GM19025 (cell line): ENCODE measurements at regions not wholly inside any gene's neighbourhood (a gene's known extent, or its start where the extent isn't known, plus 50 kb on each side); places are given as distances from the start of the nearest gene placed in this dataset.

ENCODE experiments used
- ATAC-seq: cut with Tn5 transposase; IDR thresholded peaks from one replicate; pipeline ENCODE4 v1.9.1; 2021; ENCODE audit warnings: mild to moderate bottlenecking, low read depth, moderate library complexity; ENCODE audit not compliant: unreplicated experiment

GRCh38 chr3:30113906-30114305 lies 492.5 kb upstream of the TGFBR2 start:
- ATAC-seq: no peak

GRCh38 chr3:30114918-30115317 lies 491.5 kb upstream of the TGFBR2 start:
- ATAC-seq: no peak

DNA sequence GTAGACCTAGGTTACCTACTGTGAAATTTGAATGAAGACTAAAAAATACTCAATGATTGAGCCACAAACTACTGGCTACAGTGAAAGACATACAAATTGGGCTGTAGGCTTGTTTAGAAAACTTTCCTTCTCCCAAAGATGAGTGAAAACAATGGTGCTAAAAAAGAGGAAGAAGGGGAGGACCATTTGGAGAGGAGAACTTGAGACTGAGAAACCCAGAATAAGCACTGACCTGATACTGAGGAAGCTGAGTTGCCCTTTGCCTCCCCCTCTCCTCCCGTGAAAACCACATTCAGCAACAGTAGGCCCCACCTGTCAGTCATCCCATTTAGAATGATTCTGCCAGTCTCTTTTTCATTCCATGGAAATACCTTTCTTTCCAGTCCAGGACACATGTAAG lies 484.0 kb upstream of the TGFBR2 start:
- no peak for ATAC-seq

GRCh38 chr3:30123224-30123623 lies 483.2 kb upstream of the TGFBR2 start:
- ATAC-seq: no peak

DNA sequence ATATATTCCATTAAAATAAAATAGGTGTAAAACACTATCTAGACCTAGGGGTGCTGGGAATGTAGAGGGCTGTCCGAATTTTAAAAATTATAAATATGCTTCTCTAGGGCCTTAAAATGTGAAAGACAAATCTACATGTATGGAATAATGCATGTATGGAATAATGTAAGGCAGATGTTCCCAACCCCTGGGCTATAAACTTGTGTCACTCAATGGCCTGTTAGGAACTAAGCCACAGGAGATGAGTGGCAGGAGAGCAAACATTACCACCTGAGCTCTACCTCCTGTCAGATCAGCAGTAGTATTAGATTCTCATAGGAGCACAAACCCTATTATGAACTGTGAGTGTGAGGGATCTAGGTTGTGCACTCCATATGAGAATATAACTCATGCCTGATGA lies 482.6 kb upstream of the TGFBR2 start:
- ATAC-seq: no peak

GRCh38 chr3:30124435-30125370 lies 481.7 kb upstream of the TGFBR2 start:
- ATAC-seq: no peak

DNA sequence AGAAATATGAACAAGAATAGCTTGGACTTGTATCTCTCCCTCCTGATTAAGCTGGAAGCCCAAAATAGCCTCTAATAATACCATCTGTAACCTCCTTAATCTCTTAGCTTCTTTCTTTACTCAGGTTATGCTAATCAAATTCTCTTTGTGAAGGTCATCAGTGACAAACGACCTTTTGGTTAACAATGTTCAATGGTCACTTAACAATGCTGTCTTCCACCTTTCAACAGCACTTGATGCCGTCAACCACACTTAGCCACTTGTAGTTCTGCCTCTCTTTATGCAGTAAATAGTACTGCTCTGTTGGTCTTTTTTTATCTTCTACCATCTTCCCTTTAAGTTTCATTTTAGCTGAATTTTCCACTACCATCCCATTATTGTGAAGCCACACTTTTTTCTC lies 476.6 kb upstream of the TGFBR2 start:
- no peak for ATAC-seq

GRCh38 chr3:30130391-30130790 lies 476.0 kb upstream of the TGFBR2 start:
- no peak for ATAC-seq

DNA sequence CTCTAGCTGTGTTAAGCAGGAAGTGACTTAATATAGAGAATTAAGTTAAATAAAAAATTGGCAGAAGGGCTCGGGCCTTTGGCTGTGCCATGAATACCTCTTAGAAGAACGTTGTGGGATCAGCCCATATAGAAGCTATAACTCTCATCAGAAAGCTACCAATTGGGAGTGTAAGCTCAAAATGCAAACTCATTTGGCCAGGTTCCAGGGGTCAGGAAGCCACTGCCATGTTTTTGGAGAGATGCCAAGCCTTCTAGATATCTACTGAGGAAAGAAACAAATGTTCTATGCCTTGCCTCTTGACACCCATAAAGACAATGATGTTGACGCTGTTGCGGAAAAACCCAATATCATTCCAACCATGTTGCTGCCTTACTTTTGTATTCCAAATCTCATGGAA lies 475.2 kb upstream of the TGFBR2 start:
- ATAC-seq: no peak

- no peak for ATAC-seq
Measured at GRCh38 chr3:30135190-30135589, 471.2 kb upstream of the TGFBR2 start.

GRCh38 chr3:30139283-30139682 lies 467.1 kb upstream of the TGFBR2 start:
- no peak for ATAC-seq

DNA sequence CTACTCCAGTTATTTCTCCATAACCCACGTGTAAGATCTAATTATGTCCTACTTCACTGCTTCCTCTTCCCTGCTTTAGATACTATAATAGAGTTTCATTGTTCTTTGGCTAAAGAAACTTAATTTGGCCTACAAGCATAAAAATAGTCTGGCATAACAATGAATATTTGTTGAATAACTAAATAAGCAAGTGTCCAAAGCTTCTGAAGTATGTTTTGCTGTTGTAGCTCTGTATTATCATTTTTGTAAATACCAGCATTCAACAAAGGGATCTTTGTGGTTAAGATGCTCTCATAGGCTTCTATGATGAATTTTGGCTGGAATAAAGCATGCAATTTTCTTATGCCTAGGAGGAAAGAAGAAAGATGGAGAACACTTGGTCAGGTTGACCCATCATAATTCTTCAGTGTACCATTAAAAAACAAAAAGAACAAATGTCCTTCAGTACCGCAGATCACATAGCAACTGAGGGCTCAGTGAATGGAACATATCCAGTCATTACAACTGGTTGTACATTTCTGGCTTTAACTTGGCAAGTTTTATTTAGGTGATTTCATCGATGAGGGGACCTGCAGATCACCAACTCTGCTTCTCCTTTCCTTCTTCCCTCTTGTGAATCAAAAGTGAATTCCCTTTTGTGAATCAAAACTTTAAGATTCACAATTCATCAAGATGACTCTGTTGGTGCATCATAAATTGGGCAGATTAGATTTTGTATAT lies 465.9 kb upstream of the TGFBR2 start:
- no peak for ATAC-seq

GRCh38 chr3:30141178-30141581 lies 465.2 kb upstream of the TGFBR2 start:
- ATAC-seq: no peak

DNA sequence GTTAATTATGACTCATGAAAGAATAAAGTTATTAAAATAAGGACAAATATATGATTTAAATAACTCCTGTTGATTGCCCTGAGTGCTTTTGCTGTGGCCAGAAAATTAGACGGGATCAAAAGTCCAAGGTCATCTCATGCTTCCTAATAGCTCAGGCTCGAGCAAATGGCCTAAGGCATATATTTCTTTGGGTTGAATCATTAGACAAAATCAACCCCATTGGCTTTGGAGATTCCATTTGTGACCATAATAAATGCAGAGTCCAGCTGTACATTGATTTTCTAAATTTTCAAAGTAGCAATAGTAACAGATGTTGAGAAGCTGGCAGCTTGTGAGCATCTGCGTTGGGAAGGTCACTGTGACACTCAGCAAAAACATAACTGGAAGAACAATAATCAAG lies 464.5 kb upstream of the TGFBR2 start:
- no peak for ATAC-seq

DNA sequence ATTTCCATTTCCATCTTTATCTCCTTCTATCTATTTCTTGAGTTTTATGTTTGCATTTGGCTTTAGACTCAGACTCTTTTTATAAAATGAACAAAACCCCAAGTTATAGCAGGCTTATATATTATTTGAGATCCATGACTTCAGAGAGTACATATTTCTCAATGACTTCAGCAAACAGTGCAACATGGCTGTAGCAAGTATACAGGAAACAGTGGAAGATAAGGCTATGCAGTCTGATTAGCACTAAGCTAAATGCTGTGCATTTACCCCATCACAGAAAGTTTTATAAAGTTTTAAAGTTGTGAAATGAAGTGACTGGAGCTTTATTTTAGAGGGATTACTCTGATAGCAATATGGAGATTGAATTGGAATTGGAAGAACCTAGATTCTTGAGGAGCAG lies 463.5 kb upstream of the TGFBR2 start:
- ATAC-seq: no peak

- ATAC-seq: no peak
Measured at GRCh38 chr3:30145281-30145680, 461.1 kb upstream of the TGFBR2 start.

DNA sequence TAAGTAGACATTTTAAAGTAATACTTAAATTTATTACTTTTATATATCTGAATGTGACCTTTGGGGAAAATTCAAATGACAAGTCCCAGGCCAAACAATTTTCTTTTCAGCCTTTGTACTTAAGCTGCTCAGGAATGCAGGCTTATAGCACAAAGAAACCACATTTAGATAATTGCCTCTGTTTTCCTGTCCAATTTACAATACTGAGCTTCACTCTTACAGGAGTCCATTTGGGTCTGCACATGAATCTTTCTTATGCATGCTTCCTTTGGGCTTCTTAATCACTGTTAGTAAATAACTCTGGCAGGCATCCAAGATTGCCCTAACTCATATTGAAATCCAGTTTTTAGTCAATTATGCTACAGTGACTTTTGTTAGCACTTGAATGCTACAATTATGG lies 459.4 kb upstream of the TGFBR2 start:
- no peak for ATAC-seq

DNA sequence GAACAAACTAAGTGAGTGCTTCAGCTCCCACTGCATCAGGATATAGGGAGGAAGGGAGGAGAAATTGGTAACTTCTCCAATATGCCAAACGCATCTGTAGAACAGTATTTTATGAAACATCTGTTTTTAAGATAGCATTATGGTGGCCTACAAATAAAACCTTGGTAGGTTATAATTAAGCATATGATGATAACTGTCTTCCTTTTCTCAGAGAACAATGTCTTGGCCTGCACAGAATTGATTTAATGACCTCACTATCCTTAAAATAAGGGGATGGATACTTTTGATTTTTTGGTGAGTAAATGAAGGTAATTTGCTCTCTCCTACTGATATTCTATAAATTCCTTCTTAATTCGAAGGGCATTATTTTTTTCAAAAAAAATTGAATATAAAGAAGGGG lies 451.5 kb upstream of the TGFBR2 start:
- ATAC-seq: no peak

DNA sequence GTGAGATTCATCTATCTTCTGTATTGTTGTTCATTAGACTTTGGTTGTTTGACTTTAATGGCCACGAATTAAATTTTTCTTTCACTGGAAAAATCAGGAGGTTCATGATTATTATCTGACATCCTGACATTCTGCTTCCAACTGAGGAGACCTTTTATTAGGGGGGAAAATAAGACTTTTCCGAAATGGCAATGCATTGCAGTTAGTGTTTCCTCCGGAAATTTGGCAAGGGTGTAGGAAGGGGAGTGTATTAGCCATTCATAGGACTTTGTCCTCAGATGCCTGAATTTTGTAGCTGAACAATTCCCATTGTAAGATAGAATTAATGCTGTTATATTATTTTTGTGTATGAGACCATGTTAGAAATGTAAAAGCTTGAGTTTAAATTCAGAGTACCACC lies 450.6 kb upstream of the TGFBR2 start:
- no peak for ATAC-seq

- ATAC-seq: no peak
Measured at GRCh38 chr3:30156586-30157498, 449.6 kb upstream of the TGFBR2 start.

- no peak for ATAC-seq
Measured at GRCh38 chr3:30161375-30161774, 445.0 kb upstream of the TGFBR2 start.
